ENCODE measurements at regions not wholly inside any gene's neighbourhood (a gene's known extent, or its start where the extent isn't known, plus 50 kb on each side); places are given as distances from the start of the nearest gene placed in this dataset.
A peak's percentile ranks its signal among the peaks of the same experiment; 100 is the strongest.

- no peaks in the 10 kb centered on the region for H3K4me1 ChIP-seq (ENCODE audit: control insufficient read depth in 2 of 3, insufficient read depth in 2 of 3, low read depth in 1 of 3, low read length in 3 of 3)
- DNase-seq, result no peak
- TF ChIP-seq CTCF (IDR thresholded peaks at IDR 0.05; ENCODE audit: borderline replicate concordance, extremely low read depth, insufficient read depth), result no peak
- FAIRE-seq, result no peak
- H3K9ac ChIP-seq (ENCODE audit: low read length in 3 of 3), result no peak overlapping the region
- no peak overlapping the region for H3K4me3 ChIP-seq (ENCODE audit: low read length in 3 of 3)
- H3K27ac ChIP-seq (ENCODE audit: low read depth in 2 of 2, low read length in 2 of 2), result no peak overlapping the region
- H3K36me3 ChIP-seq (ENCODE audit: control insufficient read depth in 2 of 3, insufficient read depth in 3 of 3, low read length in 3 of 3), result no peaks in the 10 kb centered on the region
- intact Hi-C loops (cut with DNase I), result no loop called here
- no peaks in the 10 kb centered on the region for H3K27me3 ChIP-seq (ENCODE audit: control insufficient read depth, insufficient read depth, low read length)
- no peaks in the 10 kb centered on the region for H3K9me3 ChIP-seq (ENCODE audit: control insufficient read depth in 2 of 3, insufficient read depth in 1 of 3, low read length in 3 of 3)
These were observed 543.7 kb downstream of the NPHP4 start for GRCh38 chr1:5448486-5448885.

- H3K4me1 ChIP-seq (ENCODE audit: control insufficient read depth in 2 of 3, insufficient read depth in 2 of 3, low read depth in 1 of 3, low read length in 3 of 3), result no peaks in the 10 kb centered on the region
- H3K9me3 ChIP-seq (ENCODE audit: control insufficient read depth in 2 of 3, insufficient read depth in 1 of 3, low read length in 3 of 3), result no peaks in the 10 kb centered on the region
- DNase-seq (peak in 3 of 5 donors; percentile 21 to 45 (median 38)), FAIRE-seq (no peak)
- H3K27ac ChIP-seq (ENCODE audit: low read depth in 2 of 2, low read length in 2 of 2), result no peak overlapping the region
- no peak overlapping the region for H3K9ac ChIP-seq (ENCODE audit: low read length in 3 of 3)
- H3K4me3 ChIP-seq (ENCODE audit: low read length in 3 of 3), result no peak overlapping the region
- intact Hi-C loops (cut with DNase I), result no loop called here
- no peak for TF ChIP-seq CTCF (IDR thresholded peaks at IDR 0.05; ENCODE audit: borderline replicate concordance, extremely low read depth, insufficient read depth)
- no peaks in the 10 kb centered on the region for H3K36me3 ChIP-seq (ENCODE audit: control insufficient read depth in 2 of 3, insufficient read depth in 3 of 3, low read length in 3 of 3)
- no peaks in the 10 kb centered on the region for H3K27me3 ChIP-seq (ENCODE audit: control insufficient read depth, insufficient read depth, low read length)
These were observed 544.7 kb downstream of the NPHP4 start for GRCh38 chr1:5447503-5447960.

GRCh38 chr1:5444396-5444795, 547.8 kb downstream of the NPHP4 start:
- intact Hi-C loops (cut with DNase I), result no loop called here
- TF ChIP-seq CTCF (IDR thresholded peaks at IDR 0.05; ENCODE audit: borderline replicate concordance, extremely low read depth, insufficient read depth), result no peak
- Histone ChIP-seq H3K27ac (ENCODE audit: low read depth in 2 of 2, low read length in 2 of 2) (no peak overlapping the region), H3K36me3 (ENCODE audit: control insufficient read depth in 2 of 3, insufficient read depth in 3 of 3, low read length in 3 of 3) (no peaks in the 10 kb centered on the region), H3K27me3 (ENCODE audit: control insufficient read depth, insufficient read depth, low read length) (no peaks in the 10 kb centered on the region), H3K4me1 (ENCODE audit: control insufficient read depth in 2 of 3, insufficient read depth in 2 of 3, low read depth in 1 of 3, low read length in 3 of 3) (no peaks in the 10 kb centered on the region), H3K4me3 (ENCODE audit: low read length in 3 of 3) (no peak overlapping the region), H3K9me3 (ENCODE audit: control insufficient read depth in 2 of 3, insufficient read depth in 1 of 3, low read length in 3 of 3) (no peaks in the 10 kb centered on the region), H3K9ac (ENCODE audit: low read length in 3 of 3) (no peak overlapping the region)
- no peak for FAIRE-seq
- no peak for DNase-seq

GRCh38 chr1:5436808-5437207, 555.4 kb downstream of the NPHP4 start:
- Histone ChIP-seq H3K27me3 (ENCODE audit: control insufficient read depth, insufficient read depth, low read length) (no peaks in the 10 kb centered on the region), H3K9me3 (ENCODE audit: control insufficient read depth in 2 of 3, insufficient read depth in 1 of 3, low read length in 3 of 3) (no peaks in the 10 kb centered on the region), H3K36me3 (ENCODE audit: control insufficient read depth in 2 of 3, insufficient read depth in 3 of 3, low read length in 3 of 3) (no peaks in the 10 kb centered on the region), H3K27ac (ENCODE audit: low read depth in 2 of 2, low read length in 2 of 2) (no peak overlapping the region), H3K9ac (ENCODE audit: low read length in 3 of 3) (no peak overlapping the region), H3K4me1 (ENCODE audit: control insufficient read depth in 2 of 3, insufficient read depth in 2 of 3, low read depth in 1 of 3, low read length in 3 of 3) (no peaks in the 10 kb centered on the region), H3K4me3 (ENCODE audit: low read length in 3 of 3) (no peak overlapping the region)
- intact Hi-C loops (cut with DNase I), result no loop called here
- DNase-seq (no peak), FAIRE-seq (no peak)
- no peak for TF ChIP-seq CTCF (IDR thresholded peaks at IDR 0.05; ENCODE audit: borderline replicate concordance, extremely low read depth, insufficient read depth)
